Activated CD4-positive, alpha-beta T cell treated with anti-CD3 and anti-CD28 coated beads, Interleukin-2, amount 50 U/mL, for 4 hours (primary cell): ENCODE measurements at regions not wholly inside any gene's neighbourhood (a gene's known extent, or its start where the extent isn't known, plus 50 kb on each side); places are given as distances from the start of the nearest gene placed in this dataset.
"Not testable (repeated sequence)": the region's sequence is repeated elsewhere in the genome, so short reads cannot be mapped to it uniquely, and the experiment has no call there.

ENCODE experiments used
- DNase-seq, 2 experiments: peaks; one replicate each; pipeline ENCODE4 v3.0.0-alpha.2; 2020

GRCh38 chr10:118463740-118464139, 121.6 kb upstream of the FAM204A start:
- no peak for DNase-seq

- no peak for DNase-seq
Measured at GRCh38 chr10:118462401-118462800, 120.3 kb upstream of the FAM204A start.

- peak; percentile 28 to 34 for DNase-seq
Measured at GRCh38 chr10:118459642-118460193, 117.6 kb upstream of the FAM204A start.

- no peak for DNase-seq
Measured at GRCh38 chr10:118458957-118459641, 117.0 kb upstream of the FAM204A start.

GRCh38 chr10:118457824-118458428, 115.8 kb upstream of the FAM204A start:
- DNase-seq = no peak

GRCh38 chr10:118455181-118455695, 113.1 kb upstream of the FAM204A start:
- no peak for DNase-seq

GRCh38 chr10:118454211-118454610, 112.1 kb upstream of the FAM204A start:
- DNase-seq = no peak

- DNase-seq = no peak
Measured at GRCh38 chr10:118452098-118452497, 110.0 kb upstream of the FAM204A start.

- DNase-seq = no peak
Measured at GRCh38 chr10:118449521-118449920, 107.4 kb upstream of the FAM204A start.

GRCh38 chr10:118448744-118449143, 106.6 kb upstream of the FAM204A start:
- DNase-seq = no peak

- DNase-seq = no peak
Measured at GRCh38 chr10:118447478-118448270, 105.5 kb upstream of the FAM204A start.

GRCh38 chr10:118445535-118445934, 103.4 kb upstream of the FAM204A start:
- DNase-seq = no peak

GRCh38 chr10:118444069-118444468, 101.9 kb upstream of the FAM204A start:
- DNase-seq = no peak

- no peak for DNase-seq
Measured at GRCh38 chr10:118442032-118442431, 99.9 kb upstream of the FAM204A start.

GRCh38 chr10:118439824-118440223, 97.7 kb upstream of the FAM204A start:
- DNase-seq = no peak

GRCh38 chr10:118436742-118437141, 94.6 kb upstream of the FAM204A start:
- no peak for DNase-seq

- no peak for DNase-seq
Measured at GRCh38 chr10:118430190-118430589, 88.1 kb upstream of the FAM204A start.

- DNase-seq = peak; percentile 33 to 36
Measured at GRCh38 chr10:118423800-118424442, 81.8 kb upstream of the FAM204A start.

- no peak for DNase-seq
Measured at GRCh38 chr10:118422241-118422640, 80.1 kb upstream of the FAM204A start.

GRCh38 chr10:118420049-118420448, 77.9 kb upstream of the FAM204A start:
- DNase-seq = not testable (repeated sequence)

GRCh38 chr10:118412932-118413331, 70.8 kb upstream of the FAM204A start:
- no peak for DNase-seq

GRCh38 chr10:118412132-118412760, 70.1 kb upstream of the FAM204A start:
- DNase-seq = no peak
